Esophagus (tissue), 2 donors: ENCODE measurements at regions not wholly inside any gene's neighbourhood (a gene's known extent, or its start where the extent isn't known, plus 50 kb on each side); places are given as distances from the start of the nearest gene placed in this dataset.
"Not testable (repeated sequence)": the region's sequence is repeated elsewhere in the genome, so short reads cannot be mapped to it uniquely, and the experiment has no call there.

Source experiments
- H3K27ac ChIP-seq, 2 donors: one replicate each; pipeline ENCODE4 v1.5.1; 2013; ENCODE audit warnings: low read depth in 2 of 2, mild to moderate bottlenecking in 2 of 2, inconsistent platforms in 1 of 2, low read length in 1 of 2, moderate library complexity in 1 of 2
- H3K27me3 ChIP-seq, 2 donors: one replicate each; pipeline ENCODE4 v1.6.1; 2013; ENCODE audit warnings: low read length in 2 of 2, control low read depth in 1 of 2, mild to moderate bottlenecking in 1 of 2; ENCODE audit not compliant: insufficient read depth in 2 of 2, control insufficient read depth in 1 of 2
- H3K36me3 ChIP-seq, 2 donors: one replicate each; pipeline ENCODE4 v1.6.1; 2013; ENCODE audit warnings: low read length in 1 of 2; ENCODE audit not compliant: control insufficient read depth in 2 of 2, insufficient read depth in 2 of 2
- H3K4me1 ChIP-seq, 2 donors: one replicate each; pipeline ENCODE4 v1.6.1; 2013; ENCODE audit warnings: low read length in 1 of 2; ENCODE audit not compliant: control insufficient read depth in 2 of 2, insufficient read depth in 2 of 2
- H3K4me3 ChIP-seq, 2 donors: one replicate each; pipeline ENCODE4 v1.5.1; 2013; ENCODE audit warnings: low read length in 2 of 2, mild to moderate bottlenecking in 2 of 2, low read depth in 1 of 2, moderate library complexity in 1 of 2
- H3K9me3 ChIP-seq, 2 donors: one replicate each; pipeline ENCODE4 v1.6.1; 2013; ENCODE audit warnings: mild to moderate bottlenecking in 2 of 2, low read depth in 1 of 2, low read length in 1 of 2, moderate library complexity in 1 of 2; ENCODE audit not compliant: control insufficient read depth in 2 of 2, insufficient read depth in 1 of 2
- WGBS, 2 donors: extraction: QIAGEN DNeasy Blood & Tissue Kit; methylation state at CpG; one replicate each; pipeline ENCODE4 v1.1.7; 2013; 5-methylcytosine and 5-hydroxymethylcytosine counted together
- donor health status: healthy with polysubstance abuse.
- donor health status: Bipolar disorder and iron deficiency.

DNA sequence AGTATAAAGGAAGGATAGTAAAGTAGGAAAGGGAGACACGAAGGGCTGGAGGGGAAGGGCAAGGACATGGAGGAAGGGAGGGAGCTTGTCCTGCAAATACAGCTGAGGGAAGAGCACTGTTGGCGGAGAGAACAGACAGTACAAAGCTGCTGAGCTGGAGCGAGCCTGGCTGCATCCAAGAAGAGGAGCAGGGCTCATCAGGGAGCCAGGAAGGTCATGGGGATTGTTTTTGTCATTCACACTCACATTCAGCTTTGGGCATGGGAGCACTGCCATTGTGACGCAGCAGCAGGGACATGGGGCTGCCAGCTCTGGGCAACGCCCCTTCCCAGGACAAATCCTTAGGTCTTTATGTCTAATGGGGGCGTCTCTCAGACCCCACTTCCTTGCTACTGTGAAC lies 125.1 kb downstream of the COPS8 start:
- Histone ChIP-seq H3K9me3 (no peaks in the 10 kb centered on the region), H3K36me3 (no peaks in the 10 kb centered on the region), H3K4me3 (no peak overlapping the region), H3K27me3 (no peaks in the 10 kb centered on the region), H3K27ac (no peak overlapping the region), H3K4me1 (no peaks in the 10 kb centered on the region)
- WGBS, 2 donors, result 66 to 72% methylated on average over 6 of the region's 6 CpGs

DNA sequence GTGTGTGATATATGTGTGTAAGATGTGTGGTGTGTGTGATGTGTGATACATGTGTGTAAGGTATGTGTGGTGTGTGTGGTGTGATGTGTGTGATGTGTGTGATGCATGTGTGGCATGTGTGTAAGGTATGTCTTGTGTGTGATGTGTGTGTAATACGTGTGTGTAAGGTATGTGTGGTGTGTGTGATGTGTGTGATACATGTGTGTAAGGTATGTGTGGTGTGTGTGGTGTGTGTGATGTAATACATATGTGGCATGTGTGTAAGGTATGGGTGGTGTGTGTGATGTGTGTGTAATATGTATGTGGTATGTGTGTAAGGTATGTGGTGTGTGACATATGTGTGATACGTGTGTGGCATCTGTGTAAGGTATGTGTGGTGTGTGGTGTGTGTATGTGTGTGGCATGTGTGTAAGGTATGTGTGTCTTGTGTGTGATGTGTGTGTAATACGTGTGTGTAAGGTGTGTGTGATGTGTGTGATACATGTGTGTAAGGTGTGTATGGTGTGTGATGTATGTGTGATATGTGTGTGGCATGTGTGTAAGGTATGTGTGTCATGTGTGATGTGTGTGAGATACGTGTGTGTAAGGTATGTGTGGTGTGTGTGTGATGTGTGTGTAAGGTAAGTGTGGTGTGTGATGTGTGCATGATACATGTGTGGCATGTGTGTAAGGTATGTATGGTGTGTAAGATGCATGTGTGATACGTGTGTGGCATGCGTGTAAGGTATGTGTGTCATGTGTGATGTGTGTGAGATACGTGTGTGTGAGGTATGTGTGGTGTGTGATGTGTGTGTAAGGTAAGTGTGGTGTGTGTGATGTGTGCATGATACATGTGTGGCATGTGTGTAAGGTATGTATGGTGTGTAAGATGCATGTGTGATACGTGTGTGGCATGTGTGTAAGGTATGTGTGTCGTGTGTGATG lies 126.9 kb downstream of the COPS8 start:
- not testable (repeated sequence) for H3K9me3 ChIP-seq, H3K4me3 ChIP-seq, H3K4me1 ChIP-seq, H3K27me3 ChIP-seq, H3K36me3 ChIP-seq, H3K27ac ChIP-seq
- WGBS, 2 donors, result 91 to 92% methylated on average over 9 of the region's 9 CpGs

DNA sequence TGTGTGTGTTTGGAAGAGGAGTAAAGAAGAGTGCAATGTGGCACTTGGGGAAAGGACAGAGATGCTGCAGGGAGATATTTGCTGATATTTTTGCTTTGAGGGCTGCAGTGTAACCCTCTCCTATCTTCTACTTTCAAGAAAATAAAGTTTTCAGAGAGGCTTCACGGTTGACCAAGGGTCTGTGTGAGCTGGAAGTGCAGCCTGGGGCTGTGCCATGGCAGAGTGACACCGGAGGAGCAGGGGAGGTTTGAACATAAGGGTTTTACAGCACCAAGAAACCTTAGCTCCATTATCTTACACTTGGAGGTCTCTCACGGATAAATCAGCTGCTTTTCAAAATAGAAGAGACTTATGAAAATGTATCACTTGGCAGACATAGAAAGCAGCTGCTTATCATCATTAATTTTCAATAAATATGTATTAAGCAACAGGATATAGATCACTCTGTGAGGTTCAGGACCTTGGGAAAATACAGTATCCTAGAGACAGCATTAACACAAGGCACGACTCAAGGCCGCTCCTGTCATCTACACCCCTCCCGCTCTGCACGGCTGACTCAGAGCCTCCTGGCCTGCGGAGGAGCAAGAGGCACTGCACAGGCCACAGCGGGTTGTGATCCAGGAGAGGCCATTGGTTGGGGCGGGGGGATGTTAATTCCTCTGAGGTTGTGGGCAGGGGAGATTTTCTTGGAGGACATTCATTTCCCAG lies 127.8 kb downstream of the COPS8 start:
- no peaks in the 10 kb centered on the region for H3K27me3 ChIP-seq
- H3K4me1 ChIP-seq, result no peaks in the 10 kb centered on the region
- no peak overlapping the region for H3K27ac ChIP-seq
- no peaks in the 10 kb centered on the region for H3K36me3 ChIP-seq
- H3K4me3 ChIP-seq, result no peak overlapping the region
- H3K9me3 ChIP-seq, result no peaks in the 10 kb centered on the region
- 55 to 66% methylated on average over 10 of the region's 10 CpGs for WGBS, 2 donors

DNA sequence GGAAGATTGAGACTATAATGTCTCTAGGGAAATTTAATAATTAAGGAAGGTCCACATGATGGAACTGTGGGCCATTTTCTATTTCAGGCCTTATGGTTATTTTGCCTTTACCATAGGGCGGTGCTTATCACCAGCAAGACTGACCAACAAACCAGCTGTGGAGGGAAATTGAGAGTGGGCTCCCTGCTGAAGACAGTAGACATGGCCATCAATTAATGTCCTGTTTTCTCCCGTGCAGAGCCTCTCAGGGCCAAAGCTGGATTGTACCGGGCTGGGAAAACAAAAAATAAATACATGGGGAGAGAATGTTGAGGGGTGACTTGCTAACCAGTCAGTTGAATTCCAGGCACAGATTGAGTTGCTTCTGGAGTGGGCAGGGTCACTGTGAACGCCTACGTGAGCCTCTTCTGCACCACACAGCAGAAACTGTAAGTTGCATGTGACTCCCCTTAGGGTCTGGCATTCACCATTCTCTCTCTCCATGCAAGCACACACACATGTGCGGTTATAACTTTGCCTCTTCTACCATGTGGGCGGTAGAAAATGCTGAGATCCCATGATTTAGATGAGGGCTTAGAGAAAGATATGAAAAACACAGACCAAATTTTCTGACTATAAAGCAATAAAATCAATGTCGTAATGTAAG lies 128.5 kb downstream of the COPS8 start:
- Histone ChIP-seq H3K4me3 (no peak overlapping the region), H3K27me3 (no peaks in the 10 kb centered on the region), H3K4me1 (no peaks in the 10 kb centered on the region), H3K36me3 (no peaks in the 10 kb centered on the region), H3K9me3 (no peaks in the 10 kb centered on the region), H3K27ac (no peak overlapping the region)
- WGBS, 2 donors, result 87 to 91% methylated on average over 8 of the region's 8 CpGs

DNA sequence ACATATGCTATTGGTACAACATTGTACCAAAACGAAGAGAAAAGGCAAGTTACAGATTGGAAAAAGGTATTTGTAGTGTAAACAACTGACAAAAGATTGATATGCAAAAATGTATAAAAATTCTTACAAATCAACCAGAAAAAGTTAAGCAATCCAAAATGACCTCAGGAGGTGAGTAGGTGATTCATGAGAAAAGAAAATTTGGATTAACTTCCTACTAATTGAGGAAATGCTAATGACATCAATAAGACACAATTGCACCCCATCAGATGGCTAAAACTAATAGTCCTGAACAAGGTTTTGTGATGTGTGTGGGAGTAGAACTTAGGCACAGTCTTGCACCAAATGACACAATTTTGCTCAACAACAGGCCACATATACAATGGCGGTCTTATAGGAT lies 129.3 kb downstream of the COPS8 start:
- WGBS, 2 donors, result 87 to 88% methylated on average over 2 of the region's 2 CpGs

DNA sequence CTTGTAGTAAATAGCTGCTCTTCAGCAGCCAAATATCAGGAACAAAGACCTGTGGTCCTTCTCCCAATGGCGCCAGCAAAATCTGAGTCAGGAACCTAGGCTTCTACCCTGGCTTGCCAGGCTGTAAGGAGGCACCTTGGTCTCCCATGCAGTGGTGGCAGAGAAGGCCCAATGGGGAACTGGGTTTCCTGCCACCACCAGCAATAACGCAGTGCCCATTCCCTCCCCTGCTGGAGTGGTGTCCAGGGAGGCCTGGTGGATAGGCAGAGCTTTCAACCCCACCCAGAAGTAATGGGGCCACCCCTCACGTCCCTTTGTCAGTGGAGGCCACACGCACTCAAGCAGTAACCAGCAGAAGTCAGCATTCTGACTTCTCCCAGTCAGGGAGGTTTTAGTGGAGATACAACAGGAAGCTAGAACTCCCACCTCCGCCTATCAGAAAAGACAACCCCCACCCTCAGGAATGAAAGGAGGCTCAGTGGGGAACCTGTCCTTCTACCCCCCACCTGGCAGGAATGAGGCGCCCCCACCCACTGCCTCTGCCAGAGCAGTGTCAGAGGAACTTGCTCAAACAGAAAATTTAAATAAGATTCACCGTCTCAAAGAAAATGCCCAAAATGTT lies 132.4 kb downstream of the COPS8 start:
- H3K36me3 ChIP-seq, result no peaks in the 10 kb centered on the region
- no peaks in the 10 kb centered on the region for H3K9me3 ChIP-seq
- H3K4me1 ChIP-seq, result peaks cover 0 to under 1% of the 10 kb centered on the region in 2 donors
- no peak overlapping the region for H3K4me3 ChIP-seq
- no peaks in the 10 kb centered on the region for H3K27me3 ChIP-seq
- WGBS, 2 donors, result 80 to 83% methylated on average over 7 of the region's 7 CpGs
- no peak overlapping the region for H3K27ac ChIP-seq

More for the DNA sequence above, 129.3 kb downstream of the COPS8 start:
- no peaks in the 10 kb centered on the region for H3K36me3 ChIP-seq
- H3K4me3 ChIP-seq, result no peak overlapping the region
- no peak overlapping the region for H3K27ac ChIP-seq
- H3K9me3 ChIP-seq, result no peaks in the 10 kb centered on the region
- no peaks in the 10 kb centered on the region for H3K4me1 ChIP-seq
- no peaks in the 10 kb centered on the region for H3K27me3 ChIP-seq

DNA sequence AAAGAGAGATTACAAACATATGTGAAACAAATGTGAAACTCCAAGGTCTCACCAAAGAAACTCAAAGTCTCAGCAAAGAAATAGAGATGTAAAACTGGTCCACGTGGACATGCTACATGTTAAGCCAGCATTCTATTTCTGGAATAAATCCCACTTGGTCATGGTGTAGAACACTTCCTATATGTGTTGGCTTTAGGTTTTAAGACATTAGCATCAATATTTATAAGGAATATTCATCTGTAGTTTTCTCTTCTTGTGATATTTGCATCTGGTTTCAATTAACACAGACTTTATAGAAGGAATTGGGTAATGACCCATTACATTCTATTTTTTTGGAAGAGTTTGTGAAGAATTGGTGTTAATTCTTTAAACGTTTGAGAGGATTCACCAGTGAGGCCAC lies 133.1 kb downstream of the COPS8 start:
- H3K27me3 ChIP-seq, result no peaks in the 10 kb centered on the region
- peaks cover 1 to 2% of the 10 kb centered on the region in 2 donors for H3K4me1 ChIP-seq
- no peaks in the 10 kb centered on the region for H3K36me3 ChIP-seq
- no peak overlapping the region for H3K27ac ChIP-seq
- no peaks in the 10 kb centered on the region for H3K9me3 ChIP-seq
- WGBS, 2 donors, result 53 to 56% methylated on average over 2 of the region's 2 CpGs
- no peak overlapping the region for H3K4me3 ChIP-seq

DNA sequence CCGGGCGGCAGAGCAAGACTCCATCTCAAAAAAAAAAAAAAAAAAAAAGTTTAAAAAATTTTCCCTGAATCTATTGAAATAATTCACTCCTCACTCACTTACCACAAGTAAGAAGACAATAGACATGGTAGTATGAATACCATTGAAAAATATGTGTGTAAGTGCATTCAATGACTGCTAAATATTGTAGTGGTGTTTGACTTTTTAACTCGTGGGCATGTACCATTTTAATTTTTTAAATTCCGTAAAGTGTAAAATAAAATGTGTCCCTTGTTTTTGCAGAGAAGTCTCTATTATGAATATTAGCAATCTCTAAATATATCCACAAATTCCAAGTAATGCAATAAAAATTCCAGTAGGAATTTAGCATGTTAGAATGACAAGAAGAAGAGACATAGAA lies 134.1 kb downstream of the COPS8 start:
- 89 to 90% methylated on average over 4 of the region's 4 CpGs for WGBS, 2 donors
- H3K27me3 ChIP-seq, result no peaks in the 10 kb centered on the region
- no peak overlapping the region for H3K27ac ChIP-seq
- peaks cover 1 to 2% of the 10 kb centered on the region in 2 donors for H3K4me1 ChIP-seq
- no peak overlapping the region for H3K4me3 ChIP-seq
- H3K36me3 ChIP-seq, result no peaks in the 10 kb centered on the region
- H3K9me3 ChIP-seq, result no peaks in the 10 kb centered on the region

DNA sequence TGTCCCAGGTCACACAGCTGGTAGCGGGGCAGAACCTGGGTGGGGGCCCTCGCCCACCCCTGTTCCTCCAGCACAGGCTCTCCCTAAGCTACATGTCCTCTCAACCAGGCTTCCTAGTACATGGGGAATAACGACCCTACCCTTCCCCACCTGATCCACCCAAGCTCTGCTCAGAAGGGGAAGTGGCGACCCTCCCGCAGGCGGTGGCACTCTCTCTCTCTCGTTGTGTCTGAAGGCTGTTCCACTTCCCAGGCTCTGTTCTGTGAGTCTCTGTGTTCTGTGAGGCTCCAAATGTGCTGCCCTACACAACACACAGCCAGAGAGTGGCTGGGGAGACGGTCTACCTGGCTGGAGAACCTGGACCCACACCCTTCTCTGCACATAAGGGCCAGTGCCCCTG lies 135.8 kb downstream of the COPS8 start:
- H3K27ac ChIP-seq, result no peak overlapping the region
- H3K4me3 ChIP-seq, result no peak overlapping the region
- peaks cover 1 to 2% of the 10 kb centered on the region in 2 donors for H3K4me1 ChIP-seq
- no peaks in the 10 kb centered on the region for H3K9me3 ChIP-seq
- no peaks in the 10 kb centered on the region for H3K36me3 ChIP-seq
- 79 to 80% methylated on average over 8 of the region's 8 CpGs for WGBS, 2 donors
- H3K27me3 ChIP-seq, result no peaks in the 10 kb centered on the region
